ENCODE measurements at regions not wholly inside any gene's neighbourhood (a gene's known extent, or its start where the extent isn't known, plus 50 kb on each side); places are given as distances from the start of the nearest gene placed in this dataset.

- no peak for DNase-seq
Observed at GRCh38 chr3:140816372-140817195, 125.1 kb upstream of the SLC25A36 start.

GRCh38 chr3:140821493-140821892 is 120.1 kb upstream of the SLC25A36 start:
- DNase-seq, result no peak

DNA sequence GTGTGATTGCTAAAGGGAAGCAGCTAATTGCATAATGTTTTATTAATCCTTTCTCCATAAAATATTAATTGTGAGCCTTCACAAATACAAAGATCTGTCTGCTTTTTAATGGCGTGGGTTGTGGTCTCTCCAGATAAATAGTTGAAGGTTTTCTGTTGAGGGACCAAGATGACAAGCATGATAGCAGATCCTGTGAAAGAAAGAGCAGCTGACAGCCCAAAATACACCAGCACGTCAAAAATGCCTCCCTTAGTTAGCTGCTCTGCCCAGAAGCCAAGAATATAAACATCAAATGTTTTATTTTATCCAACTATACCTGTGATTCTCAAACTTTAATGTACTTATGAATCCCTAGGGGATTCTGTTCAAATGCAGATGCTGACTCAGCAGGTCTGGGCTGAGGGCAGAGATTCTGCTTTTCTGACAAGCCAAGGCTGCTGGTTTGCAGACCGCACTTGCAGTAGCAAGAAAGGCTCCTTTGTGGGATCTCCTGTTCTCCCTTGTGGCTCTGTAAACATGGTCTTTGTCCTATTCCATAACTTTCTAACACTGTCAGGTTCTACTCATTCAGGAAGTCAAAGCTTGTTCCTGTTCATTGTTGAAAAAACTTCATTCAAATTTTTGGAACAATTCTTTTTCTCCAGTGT is 119.1 kb upstream of the SLC25A36 start:
- DNase-seq, result no peak

- no peak for DNase-seq
Observed at GRCh38 chr3:140823106-140823505, 118.5 kb upstream of the SLC25A36 start.

GRCh38 chr3:140827894-140828293 is 113.7 kb upstream of the SLC25A36 start:
- DNase-seq, result no peak

- no peak for DNase-seq
Observed at GRCh38 chr3:140828585-140828984, 113.1 kb upstream of the SLC25A36 start.

DNA sequence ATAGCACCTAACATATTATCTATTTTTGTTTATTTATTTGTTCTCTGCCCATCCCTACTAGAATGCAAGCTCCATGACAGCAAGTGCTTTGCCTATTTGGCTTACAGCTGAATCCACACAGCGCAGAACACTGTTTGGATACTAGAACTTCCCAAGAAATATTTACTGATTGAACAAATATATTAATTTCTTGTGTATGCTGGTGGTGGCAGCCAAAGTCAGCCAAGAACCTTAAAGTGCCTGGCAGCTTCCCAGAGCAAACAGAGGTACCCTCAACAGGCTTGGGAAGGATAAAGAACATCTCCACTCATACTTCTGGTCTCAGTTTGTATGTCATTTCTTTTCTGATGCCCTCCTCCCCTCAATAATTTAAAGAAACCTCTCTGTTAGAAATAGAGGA is 111.8 kb upstream of the SLC25A36 start:
- DNase-seq, result peak; percentile 36

- DNase-seq, result no peak
Observed at GRCh38 chr3:140830391-140830790, 111.2 kb upstream of the SLC25A36 start.

GRCh38 chr3:140832883-140833282 is 108.8 kb upstream of the SLC25A36 start:
- no peak for DNase-seq

DNA sequence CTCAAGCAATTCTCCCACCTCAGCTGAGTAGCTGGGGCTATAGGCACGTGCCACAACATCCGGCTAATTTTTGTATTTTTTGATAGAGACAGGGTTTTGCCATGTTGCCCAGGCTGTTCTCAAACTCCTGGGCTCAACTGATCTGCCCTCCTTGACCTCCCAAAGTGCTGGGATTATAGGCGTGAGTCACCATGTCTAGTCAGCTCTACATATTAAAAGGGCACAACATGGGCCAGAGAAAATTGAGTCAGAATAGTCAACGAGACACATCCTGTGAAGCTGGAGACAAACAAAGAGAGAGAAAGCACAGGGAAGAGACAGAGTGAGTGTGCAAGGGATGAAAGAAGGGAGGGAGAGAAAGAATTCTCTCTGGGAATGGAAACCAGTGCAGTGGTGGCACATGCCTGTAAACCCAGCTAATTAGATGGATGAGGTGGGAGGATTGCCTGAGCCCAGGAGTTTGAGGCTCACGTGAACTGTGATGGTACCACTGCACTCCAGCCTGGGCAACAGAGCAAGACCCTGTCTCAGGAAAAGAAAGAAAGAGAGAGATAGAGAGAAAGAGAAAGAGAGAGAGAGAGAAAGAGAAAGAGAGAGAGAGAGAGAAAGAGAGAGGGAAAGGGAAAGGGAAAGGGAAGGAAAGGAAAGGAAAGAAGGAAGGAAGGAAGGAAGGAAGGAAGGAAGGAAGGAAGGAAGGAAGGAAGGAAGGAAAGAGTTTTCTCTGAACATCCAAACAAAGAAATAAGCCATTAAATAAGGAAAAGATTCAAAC is 107.2 kb upstream of the SLC25A36 start:
- no peak for DNase-seq

- DNase-seq, result no peak
Observed at GRCh38 chr3:140842984-140843649, 98.5 kb upstream of the SLC25A36 start.

- DNase-seq, result no peak
Observed at GRCh38 chr3:140843656-140844055, 98.0 kb upstream of the SLC25A36 start.

DNA sequence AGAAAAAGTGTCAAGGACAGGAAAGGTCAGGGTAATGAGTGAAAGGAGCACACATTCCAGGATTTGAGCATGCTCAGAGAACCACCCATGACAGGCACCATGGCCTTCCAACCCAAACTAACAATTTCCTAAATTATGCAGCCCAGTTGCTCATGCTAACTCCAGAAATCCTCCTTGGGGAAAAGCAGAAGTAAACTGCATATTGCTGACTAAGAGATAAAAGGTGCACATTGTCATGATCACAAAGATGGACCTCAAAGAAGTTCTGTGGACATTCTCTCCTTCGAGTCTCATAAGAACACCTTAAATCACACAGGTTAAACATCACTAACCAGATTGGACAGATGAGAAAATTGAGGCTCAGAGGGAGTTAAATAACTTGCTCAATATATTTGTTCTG is 97.6 kb upstream of the SLC25A36 start:
- no peak for DNase-seq

- DNase-seq, result no peak
Observed at GRCh38 chr3:140845882-140846281, 95.8 kb upstream of the SLC25A36 start.

GRCh38 chr3:140848666-140849065 is 93.0 kb upstream of the SLC25A36 start:
- no peak for DNase-seq

- no peak for DNase-seq
Observed at GRCh38 chr3:140850210-140850955, 91.3 kb upstream of the SLC25A36 start.

- no peak for DNase-seq
Observed at GRCh38 chr3:140854961-140855360, 86.7 kb upstream of the SLC25A36 start.

GRCh38 chr3:140856905-140857304 is 84.7 kb upstream of the SLC25A36 start:
- DNase-seq, result no peak

GRCh38 chr3:140857993-140858392 is 83.6 kb upstream of the SLC25A36 start:
- no peak for DNase-seq

DNA sequence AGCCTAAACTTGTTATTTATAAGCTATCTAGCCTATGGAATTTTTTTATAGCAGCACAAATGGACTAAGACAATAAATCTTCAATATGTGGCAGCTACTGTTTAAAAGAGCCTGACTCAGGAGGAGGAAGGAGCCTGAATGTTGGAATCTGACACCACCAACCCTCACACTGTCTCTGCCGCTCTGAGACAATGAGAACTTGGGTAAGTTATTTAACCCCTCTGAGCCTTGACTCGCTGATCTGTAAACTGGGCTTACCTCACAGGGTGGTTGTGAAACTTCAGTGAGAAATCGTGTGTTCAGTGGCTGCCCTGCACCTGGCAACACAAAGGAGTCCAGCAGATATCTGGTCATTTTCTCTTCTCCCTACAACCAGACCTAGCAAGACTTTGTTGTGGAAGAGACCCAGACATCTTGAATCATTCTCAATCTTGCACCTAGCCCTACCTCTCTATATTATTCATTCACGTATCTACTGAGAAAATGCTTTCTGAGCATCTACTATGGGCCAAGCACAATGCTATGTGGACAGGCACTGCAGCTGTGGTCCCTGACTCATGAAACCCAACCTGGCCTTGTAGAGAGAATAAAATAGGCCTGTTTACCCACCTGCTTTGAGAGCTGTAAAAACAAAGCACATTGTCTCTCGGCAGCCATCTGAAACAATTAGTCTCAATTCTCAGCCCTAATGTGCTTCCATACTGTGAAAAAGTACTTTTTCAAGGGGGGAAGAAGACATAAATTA is 81.9 kb upstream of the SLC25A36 start:
- DNase-seq, result peak; percentile 22

DNA sequence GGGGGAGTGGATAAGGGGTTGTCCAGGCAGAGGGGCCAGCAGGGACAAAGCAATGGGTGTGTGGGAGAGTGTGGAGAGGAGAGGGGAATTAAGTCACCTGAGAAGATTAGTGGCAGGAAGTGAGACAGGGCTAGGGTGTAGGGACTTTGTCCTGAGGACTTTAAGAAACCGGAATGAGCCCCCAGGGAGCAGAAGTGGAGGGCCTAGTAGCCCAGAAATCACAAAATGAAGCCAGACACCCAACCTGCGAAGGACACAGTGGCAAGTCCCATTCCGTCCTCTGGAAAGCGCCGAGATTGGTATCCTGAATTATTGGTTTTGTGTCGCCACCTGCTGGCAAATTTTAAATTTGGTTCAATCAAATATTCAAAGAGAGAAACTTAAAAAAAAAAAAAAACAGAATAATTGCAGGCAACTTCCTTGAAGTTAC is 78.0 kb upstream of the SLC25A36 start:
- peak; percentile 79 for DNase-seq

GRCh38 chr3:140870351-140870750 is 71.3 kb upstream of the SLC25A36 start:
- no peak for DNase-seq
